GM13976 (cell line): ENCODE measurements at regions not wholly inside any gene's neighbourhood (a gene's known extent, or its start where the extent isn't known, plus 50 kb on each side); places are given as distances from the start of the nearest gene placed in this dataset.

Source experiments
- DNase-seq: peaks from one replicate; pipeline ENCODE4 v3.0.0; 2012; ENCODE audit warnings: low spot score
- CTCF ChIP-seq: IDR thresholded peaks from 2 replicates; pipeline ENCODE4 v1.5.1; 2012; ENCODE audit warnings: borderline replicate concordance, mild to moderate bottlenecking; ENCODE audit not compliant: insufficient read depth; ENCODE audit errors: extremely low read depth, missing control alignments, control extremely low read depth
- in situ Hi-C: fragments of 300-500 bp; cut with MboI; formaldehyde crosslinking; loops from one replicate; pipeline ENCODE4 v1.12.0; 2022; ENCODE audit warnings: low sequenced_read_pairs, mixed read lengths, inconsistent platforms; ENCODE audit not compliant: unreplicated experiment

- no peak for DNase-seq
- no peak for TF ChIP-seq CTCF
- in situ Hi-C loops = no loop called here
Observed at GRCh38 chr1:192926736-192927135, 117.9 kb downstream of the RGS2 start.

GRCh38 chr1:192927496-192927895 lies 118.7 kb downstream of the RGS2 start:
- no peak for TF ChIP-seq CTCF
- DNase-seq = no peak
- in situ Hi-C loops = no loop called here

- in situ Hi-C loops = no loop called here
- TF ChIP-seq CTCF = no peak
- DNase-seq = no peak
Observed at GRCh38 chr1:192929597-192929996, 120.8 kb downstream of the RGS2 start.

GRCh38 chr1:192933744-192934143 lies 124.9 kb downstream of the RGS2 start:
- in situ Hi-C loops = no loop called here
- no peak for TF ChIP-seq CTCF
- no peak for DNase-seq

- in situ Hi-C loops = no loop called here
Observed at GRCh38 chr1:192936313-192937018, 122.7 kb downstream of the UCHL5 start.

GRCh38 chr1:192937128-192937527 lies 122.0 kb downstream of the UCHL5 start:
- no peak for DNase-seq
- in situ Hi-C loops = no loop called here
- TF ChIP-seq CTCF = no peak

More at GRCh38 chr1:192936313-192937018, 122.7 kb downstream of the UCHL5 start:
- no peak for TF ChIP-seq CTCF
- no peak for DNase-seq
